ENCODE measurements at regions not wholly inside any gene's neighbourhood (a gene's known extent, or its start where the extent isn't known, plus 50 kb on each side); places are given as distances from the start of the nearest gene placed in this dataset.

- H3K9me3 ChIP-seq = no peaks in the 10 kb centered on the region
- intact Hi-C loops (cut with DNase I) = no loop called here
- no peak overlapping the region for H3K27ac ChIP-seq (replicated peaks in 1 of 4)
- WGBS = 57% methylated on average over 3 of the region's 3 CpGs
- no peak for TF ChIP-seq EP300 (IDR thresholded peaks at IDR 0.05)
- TF ChIP-seq POLR2AphosphoS5 (IDR thresholded peaks at IDR 0.05) = no peak
- no peak for TF ChIP-seq POLR2A (IDR thresholded peaks at IDR 0.05; ENCODE audit: low read depth)
- TF ChIP-seq CTCF (IDR thresholded peaks at IDR 0.05) = no peak
- DNase-seq (ENCODE audit: extremely low spot score) = no peak
- no peaks in the 10 kb centered on the region for H3K4me1 ChIP-seq
- no peaks in the 10 kb centered on the region for H3K27me3 ChIP-seq
- no peak overlapping the region for H3K4me3 ChIP-seq
- H3K36me3 ChIP-seq = no peaks in the 10 kb centered on the region
Observed at GRCh38 chr6:22647719-22648118, 78.4 kb downstream of the HDGFL1 start.

- no peak for DNase-seq (ENCODE audit: extremely low spot score)
- TF ChIP-seq POLR2A (IDR thresholded peaks at IDR 0.05; ENCODE audit: low read depth) = no peak
- Histone ChIP-seq H3K27ac (replicated peaks in 1 of 4) (no peak overlapping the region), H3K9me3 (no peaks in the 10 kb centered on the region), H3K4me1 (peaks cover 0 to 11% (median 6%) of the 10 kb centered on the region in 4 donors), H3K36me3 (no peaks in the 10 kb centered on the region), H3K4me3 (no peak overlapping the region), H3K27me3 (no peaks in the 10 kb centered on the region)
- WGBS = 91% methylated on average over 3 of the region's 3 CpGs
- intact Hi-C loops (cut with DNase I) = no loop called here
Observed at GRCh38 chr6:22651731-22652130, 82.4 kb downstream of the HDGFL1 start.

GRCh38 chr6:22653980-22654610, 84.7 kb downstream of the HDGFL1 start:
- WGBS = 37% methylated on average over 7 of the region's 7 CpGs
- Histone ChIP-seq H3K9me3 (no peaks in the 10 kb centered on the region), H3K36me3 (no peaks in the 10 kb centered on the region), H3K4me1 (peaks cover 6 to 23% (median 14%) of the 10 kb centered on the region in 4 donors), H3K4me3 (no peak overlapping the region), H3K27me3 (no peaks in the 10 kb centered on the region), H3K27ac (replicated peaks in 1 of 4) (no peak overlapping the region)
- intact Hi-C loops (cut with DNase I) = no loop called here
- TF ChIP-seq POLR2A (IDR thresholded peaks at IDR 0.05; ENCODE audit: low read depth) (no peak), CTCF (IDR thresholded peaks at IDR 0.05) (no peak), POLR2AphosphoS5 (IDR thresholded peaks at IDR 0.05) (no peak), EP300 (IDR thresholded peaks at IDR 0.05) (no peak)
- DNase-seq (ENCODE audit: extremely low spot score) = no peak

- no peak for TF ChIP-seq POLR2AphosphoS5 (IDR thresholded peaks at IDR 0.05)
- no peak for TF ChIP-seq EP300 (IDR thresholded peaks at IDR 0.05)
- TF ChIP-seq POLR2A (IDR thresholded peaks at IDR 0.05; ENCODE audit: low read depth) = no peak
- no peak for TF ChIP-seq CTCF (IDR thresholded peaks at IDR 0.05)
- intact Hi-C loops (cut with DNase I) = no loop called here
- 73% methylated on average over 3 of the region's 3 CpGs for WGBS
- H3K4me3 ChIP-seq = no peak overlapping the region
- H3K36me3 ChIP-seq = no peaks in the 10 kb centered on the region
- no peak for DNase-seq (ENCODE audit: extremely low spot score)
- H3K27me3 ChIP-seq = no peaks in the 10 kb centered on the region
- H3K4me1 ChIP-seq = peaks cover 7 to 23% (median 14%) of the 10 kb centered on the region in 4 donors
- H3K9me3 ChIP-seq = no peaks in the 10 kb centered on the region
- no peak overlapping the region for H3K27ac ChIP-seq (replicated peaks in 1 of 4)
Observed at GRCh38 chr6:22656706-22657351, 87.5 kb downstream of the HDGFL1 start.

- no peaks in the 10 kb centered on the region for H3K27me3 ChIP-seq
- TF ChIP-seq CTCF (IDR thresholded peaks at IDR 0.05) (no peak), EP300 (IDR thresholded peaks at IDR 0.05) (no peak)
- WGBS = 76% methylated on average over 1 of the region's 1 CpG
- intact Hi-C loops (cut with DNase I) = no loop called here
- H3K4me3 ChIP-seq = no peak overlapping the region
- no peak overlapping the region for H3K27ac ChIP-seq (replicated peaks in 1 of 4)
- H3K4me1 ChIP-seq = peaks cover 7 to 23% (median 14%) of the 10 kb centered on the region in 4 donors
- no peaks in the 10 kb centered on the region for H3K36me3 ChIP-seq
- DNase-seq (ENCODE audit: extremely low spot score) = no peak
- H3K9me3 ChIP-seq = no peaks in the 10 kb centered on the region
Observed at GRCh38 chr6:22657352-22657980, 88.1 kb downstream of the HDGFL1 start.

Measured in esophagus muscularis mucosa (tissue), 4 donors.